CD4-positive, alpha-beta T cell (primary cell): ENCODE measurements at regions not wholly inside any gene's neighbourhood (a gene's known extent, or its start where the extent isn't known, plus 50 kb on each side); places are given as distances from the start of the nearest gene placed in this dataset.
"Not testable (repeated sequence)": the region's sequence is repeated elsewhere in the genome, so short reads cannot be mapped to it uniquely, and the experiment has no call there.

Experiments
- ATAC-seq: fragments of 200-7000 bp; cut with Tn5 transposase; one replicate; pipeline ENCODE4 v1.10.0; 2022; ENCODE audit warnings: mild to moderate bottlenecking; ENCODE audit not compliant: poor library complexity
- CTCF ChIA-PET: fragments of 350-600 bp; sonication (Branson Sonifier 250); formaldehyde crosslinking; loops from one replicate; lab custom pipeline; 2021; ENCODE audit warnings: antibody characterized with exemption, inconsistent platforms; lab: Charles Lee
- POLR2A ChIA-PET: fragments of 350-600 bp; sonication (Branson Sonifier 250); formaldehyde crosslinking; loops from one replicate; lab custom pipeline; 2021; ENCODE audit warnings: antibody characterized with exemption, inconsistent platforms; lab: Charles Lee
- DNase-seq, 14 experiments: peaks; one replicate each; pipeline ENCODE4 v3.0.0-alpha.2; 2013 to 2020; ENCODE audit warnings: mixed read lengths in 2 of 14
- H3K27ac ChIP-seq, 2 donors: one replicate each; pipeline versions ENCODE4 v1.5.1 to v1.7.0; 2013; ENCODE audit warnings: low read length in 2 of 2, low read depth in 1 of 2, mild to moderate bottlenecking in 1 of 2
- H3K27me3 ChIP-seq, 2 experiments: 1 replicate in 1 of 2; 2 replicates in 1 of 2; pipeline versions ENCODE4 v1.6.1 to v1.7.0; 2013; ENCODE audit warnings: low read length in 2 of 2, control low read depth in 1 of 2, mild to moderate bottlenecking in 1 of 2, moderate library complexity in 1 of 2; ENCODE audit not compliant: insufficient read depth in 2 of 2, control insufficient read depth in 1 of 2
- H3K36me3 ChIP-seq: one replicate; pipeline ENCODE4 v1.6.1; 2013; ENCODE audit warnings: low read length, control low read depth; ENCODE audit not compliant: insufficient read depth
- H3K4me1 ChIP-seq: one replicate; pipeline ENCODE4 v1.6.1; 2013; ENCODE audit warnings: low read length, control low read depth; ENCODE audit not compliant: insufficient read depth
- H3K4me3 ChIP-seq: one replicate; pipeline ENCODE4 v1.5.1; 2013; ENCODE audit warnings: mild to moderate bottlenecking, low read length, moderate library complexity
- H3K9me3 ChIP-seq, 2 experiments: 1 replicate in 1 of 2; 2 replicates in 1 of 2; pipeline versions ENCODE4 v1.6.1 to v1.7.0; 2013; ENCODE audit warnings: low read length in 2 of 2, mild to moderate bottlenecking in 2 of 2, control low read depth in 1 of 2, moderate library complexity in 1 of 2; ENCODE audit not compliant: control insufficient read depth in 1 of 2, insufficient read depth in 1 of 2
- H3K27ac Mint-ChIP-seq: one replicate; pipeline ENCODE4 v1.8.0; 2020; ENCODE audit warnings: mixed read lengths
- H3K27me3 Mint-ChIP-seq: one replicate; pipeline ENCODE4 v1.8.0; 2021; ENCODE audit warnings: mixed read lengths
- H3K36me3 Mint-ChIP-seq: one replicate; pipeline ENCODE4 v1.8.0; 2021; ENCODE audit warnings: low read depth, mixed read lengths
- H3K4me1 Mint-ChIP-seq: one replicate; pipeline ENCODE4 v1.8.0; 2021; ENCODE audit warnings: low read depth, mixed read lengths
- H3K4me3 Mint-ChIP-seq: one replicate; pipeline ENCODE4 v1.8.0; 2020; ENCODE audit warnings: mild to moderate bottlenecking, mixed read lengths
- H3K9me3 Mint-ChIP-seq: one replicate; pipeline ENCODE4 v1.8.0; 2020; ENCODE audit warnings: mixed read lengths
- CTCF ChIP-seq: fragments of 200-600 bp; IDR thresholded peaks from one replicate; pipeline ENCODE4 v1.8.0; 2022; ENCODE audit warnings: antibody characterized with exemption, mild to moderate bottlenecking
- intact Hi-C, 2 experiments: fragments of 100-400 bp; cut with DNase I in 1 of 2; cut with micrococcal nuclease in 1 of 2; formaldehyde crosslinking; loops; one replicate each; pipeline versions ENCODE4 v1.15.1 to v1.9.0; 2023 to 2025; cut with DNase I, micrococcal nuclease

- Histone ChIP-seq H3K4me1 (no peaks in the 10 kb centered on the region), H3K27ac (no peak overlapping the region), H3K27me3 (no peaks in the 10 kb centered on the region), H3K36me3 (no peaks in the 10 kb centered on the region), H3K9me3 (peaks cover 0 to 6% of the 10 kb centered on the region in 2 experiments), H3K4me3 (no peak overlapping the region)
- Mint-ChIP-seq H3K36me3 (no peaks in the 10 kb centered on the region), H3K9me3 (no peaks in the 10 kb centered on the region), H3K4me3 (no peak overlapping the region), H3K4me1 (no peaks in the 10 kb centered on the region), H3K27ac (no peak overlapping the region), H3K27me3 (no peaks in the 10 kb centered on the region)
- ChIA-PET CTCF (no interaction called here), POLR2A (interaction anchor here (0.6 kb wide), 1 partner anchor 181 kb away, joined by 3 read pairs; no protein-coding TSS in a partner anchor)
- DNase-seq, result no peak
- ATAC-seq, result no peak
- intact Hi-C loops, result no loop called here
- TF ChIP-seq CTCF, result no peak
Measured at GRCh38 chr3:190968616-190969015, 106.1 kb upstream of the GMNC start.

GRCh38 chr3:190964931-190965330 lies 102.4 kb upstream of the GMNC start:
- H3K4me1 Mint-ChIP-seq, H3K9me3 Mint-ChIP-seq, DNase-seq, intact Hi-C loops, H3K9me3 ChIP-seq, CTCF ChIA-PET, H3K27me3 ChIP-seq, POLR2A ChIA-PET, H3K4me3 ChIP-seq, H3K36me3 Mint-ChIP-seq, H3K27ac Mint-ChIP-seq, H3K4me1 ChIP-seq, H3K4me3 Mint-ChIP-seq, H3K36me3 ChIP-seq, H3K27me3 Mint-ChIP-seq, H3K27ac ChIP-seq, ATAC-seq: not testable (repeated sequence)

GRCh38 chr3:190959077-190959476 lies 96.6 kb upstream of the GMNC start:
- Histone ChIP-seq H3K9me3 (peaks cover 0 to under 1% of the 10 kb centered on the region in 2 experiments), H3K4me3 (no peak overlapping the region), H3K4me1 (no peaks in the 10 kb centered on the region), H3K36me3 (no peaks in the 10 kb centered on the region), H3K27ac (no peak overlapping the region), H3K27me3 (no peaks in the 10 kb centered on the region)
- no peak for ATAC-seq
- no peak for DNase-seq
- H3K9me3 Mint-ChIP-seq, result peaks cover 3% of the 10 kb centered on the region
- ChIA-PET POLR2A (no interaction called here), CTCF (no interaction called here)
- no peaks in the 10 kb centered on the region for H3K27me3 Mint-ChIP-seq
- H3K4me1 Mint-ChIP-seq, result no peaks in the 10 kb centered on the region
- H3K4me3 Mint-ChIP-seq, result no peak overlapping the region
- intact Hi-C loops, result no loop called here
- TF ChIP-seq CTCF, result no peak
- no peaks in the 10 kb centered on the region for H3K36me3 Mint-ChIP-seq
- no peak overlapping the region for H3K27ac Mint-ChIP-seq

GRCh38 chr3:190941694-190942260 lies 79.3 kb upstream of the GMNC start:
- intact Hi-C loops, result no loop called here
- TF ChIP-seq CTCF, result no peak
- H3K4me3 Mint-ChIP-seq, result no peak overlapping the region
- no peaks in the 10 kb centered on the region for H3K27me3 Mint-ChIP-seq
- no peak for ATAC-seq
- no peaks in the 10 kb centered on the region for H3K36me3 Mint-ChIP-seq
- Histone ChIP-seq H3K4me3 (no peak overlapping the region), H3K9me3 (no peaks in the 10 kb centered on the region), H3K4me1 (no peaks in the 10 kb centered on the region), H3K27ac (no peak overlapping the region), H3K36me3 (no peaks in the 10 kb centered on the region), H3K27me3 (no peaks in the 10 kb centered on the region)
- H3K27ac Mint-ChIP-seq, result no peak overlapping the region
- no peaks in the 10 kb centered on the region for H3K4me1 Mint-ChIP-seq
- H3K9me3 Mint-ChIP-seq, result no peaks in the 10 kb centered on the region
- POLR2A ChIA-PET, result no interaction called here
- CTCF ChIA-PET, result no interaction called here
- no peak for DNase-seq

- H3K36me3 Mint-ChIP-seq, H3K4me3 ChIP-seq, H3K9me3 ChIP-seq, H3K27ac Mint-ChIP-seq, POLR2A ChIA-PET, H3K27me3 ChIP-seq, CTCF ChIA-PET, H3K27ac ChIP-seq, H3K27me3 Mint-ChIP-seq, H3K4me3 Mint-ChIP-seq, DNase-seq, H3K9me3 Mint-ChIP-seq, intact Hi-C loops, H3K4me1 Mint-ChIP-seq, H3K4me1 ChIP-seq, ATAC-seq, H3K36me3 ChIP-seq: not testable (repeated sequence)
Measured at GRCh38 chr3:190934616-190935015, 72.1 kb upstream of the GMNC start.
